HK-2 (cell line): ENCODE measurements at regions not wholly inside any gene's neighbourhood (a gene's known extent, or its start where the extent isn't known, plus 50 kb on each side); places are given as distances from the start of the nearest gene placed in this dataset.
A peak's percentile ranks its signal among the peaks of the same experiment; 100 is the strongest.

Experiments used
- DNase-seq: peaks from one replicate; pipeline ENCODE4 v3.0.0-alpha.2; 2018; ENCODE audit not compliant: unreplicated experiment

DNA sequence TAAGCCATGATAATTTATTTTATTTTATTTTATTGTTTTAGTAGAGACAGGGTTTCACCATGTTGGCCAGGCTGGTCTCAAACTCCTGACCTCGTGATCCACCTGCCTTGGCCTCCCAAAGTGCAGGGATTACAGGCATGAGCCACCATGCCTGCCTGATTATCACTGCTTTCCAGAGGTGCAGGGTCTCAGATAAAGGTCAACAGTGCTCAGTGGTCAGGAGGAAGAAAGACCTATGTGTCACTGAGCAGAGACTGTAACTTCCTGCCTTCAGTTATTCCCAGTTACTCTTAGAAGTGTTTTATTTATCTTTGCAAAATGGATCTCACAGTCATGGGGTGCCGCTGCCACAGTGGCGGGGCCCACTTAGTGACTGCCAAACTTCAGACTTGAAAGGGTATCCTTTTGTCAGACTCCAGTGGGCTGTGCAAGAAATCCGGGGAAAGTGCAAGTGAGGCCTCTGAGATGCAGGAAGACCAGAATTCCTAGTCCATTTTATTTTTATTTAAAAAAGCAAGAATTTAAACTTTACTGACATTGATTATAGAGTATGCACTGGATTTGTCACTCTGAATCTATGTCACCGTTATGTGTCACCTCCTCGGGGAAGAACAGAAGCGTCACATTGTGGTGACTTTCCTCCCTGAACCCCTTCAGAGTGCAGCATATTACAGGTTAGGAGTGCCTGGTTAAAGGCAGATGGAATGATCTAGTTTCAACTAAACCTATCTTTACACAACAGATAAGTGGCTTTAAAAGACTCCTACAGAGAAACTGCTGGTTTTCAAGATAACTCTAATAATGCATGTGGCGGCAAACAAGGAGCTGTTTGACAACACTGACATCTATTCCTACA, 59.1 kb upstream of the BICD1 start:
- no peak for DNase-seq

DNA sequence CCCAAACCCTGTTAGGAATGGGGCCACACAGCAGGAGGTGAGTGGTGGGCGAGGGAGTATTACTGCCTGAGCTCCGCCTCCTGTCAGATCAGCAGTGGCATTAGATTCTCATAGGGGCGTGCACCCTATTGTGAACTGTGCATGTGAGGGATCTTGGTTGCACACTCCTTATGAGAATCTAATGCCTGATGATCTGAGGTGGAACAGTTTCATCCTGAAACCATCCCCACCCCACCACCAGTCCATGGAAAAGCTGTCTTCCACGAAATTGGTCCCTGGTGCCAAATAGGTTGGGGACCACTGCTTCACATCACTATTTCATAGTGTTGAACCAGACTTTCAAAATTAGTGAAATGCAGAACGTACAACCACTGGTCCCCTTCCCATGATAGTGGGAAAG, 57.9 kb upstream of the BICD1 start:
- DNase-seq: no peak

GRCh38 chr12:32049956-32050355, 56.7 kb upstream of the BICD1 start:
- no peak for DNase-seq

DNA sequence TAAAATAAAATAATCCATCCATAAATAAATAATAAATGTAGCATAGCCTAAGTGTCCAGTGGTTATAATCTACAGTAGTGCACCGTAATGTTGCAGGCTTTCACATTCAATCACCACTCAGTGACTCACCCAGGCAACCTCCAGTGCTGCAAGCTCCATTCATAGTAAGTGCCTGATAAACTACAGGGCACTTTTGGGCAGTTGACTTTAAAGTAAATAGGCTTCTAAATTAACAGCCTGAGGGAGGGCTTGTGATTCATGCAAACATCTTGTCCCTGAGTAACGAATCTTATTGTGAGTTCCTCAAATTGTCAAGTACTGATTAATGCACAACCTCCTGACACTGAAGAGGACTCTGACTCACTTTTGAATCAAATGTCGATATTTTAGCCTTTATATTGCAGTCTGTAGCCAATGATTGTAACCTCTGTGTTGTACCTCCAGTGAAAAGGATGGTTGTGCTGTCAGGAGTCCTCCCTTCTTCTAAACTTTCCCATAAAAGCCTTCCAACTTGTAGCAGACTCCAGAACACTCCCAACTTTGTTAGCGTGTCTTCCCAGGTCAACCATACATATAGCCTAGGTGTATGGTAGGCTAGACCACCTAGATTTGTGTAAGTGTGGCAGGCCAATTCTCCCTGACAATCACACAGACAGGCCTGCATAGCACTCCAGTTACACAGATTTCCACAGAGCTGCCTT, 55.0 kb upstream of the BICD1 start:
- peak; percentile 10 for DNase-seq

- no peak for DNase-seq
Measured at GRCh38 chr12:32052212-32052713, 54.4 kb upstream of the BICD1 start.

DNA sequence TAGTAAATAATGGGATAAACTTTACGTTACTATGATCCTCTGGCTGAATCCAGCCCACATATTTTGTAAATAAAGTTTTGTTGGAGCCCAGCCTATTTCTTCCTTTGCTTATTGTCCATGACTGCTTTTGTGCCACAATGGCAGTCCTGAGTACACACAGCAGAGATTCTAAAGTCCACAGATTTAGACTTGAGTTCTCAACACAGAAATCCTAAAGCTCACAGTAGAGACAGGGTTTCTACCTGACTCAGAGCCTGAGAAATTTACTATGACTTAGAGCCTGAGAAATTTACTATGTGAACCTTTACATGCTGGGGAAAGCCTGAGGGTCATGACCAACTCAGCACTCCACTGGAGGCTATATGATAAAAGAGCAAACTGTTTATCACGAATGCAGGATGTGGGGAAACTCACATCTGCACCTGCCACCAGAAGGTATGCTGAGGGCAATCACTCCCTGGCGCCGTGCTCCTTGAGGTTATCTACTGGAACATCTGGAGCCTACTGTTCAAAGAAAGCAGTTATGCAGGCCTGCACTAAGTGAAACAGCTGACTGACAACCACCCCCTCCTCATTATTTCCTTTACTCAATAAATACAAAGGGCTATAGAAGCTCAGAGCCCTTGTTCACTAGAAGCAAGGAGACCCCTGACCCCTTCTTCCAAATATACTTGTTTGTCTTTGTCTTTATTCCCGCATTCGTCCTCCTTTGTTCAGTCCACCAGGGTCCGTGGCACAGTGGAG, 52.6 kb upstream of the BICD1 start:
- no peak for DNase-seq
